A549 (cell line): ENCODE measurements at regions not wholly inside any gene's neighbourhood (a gene's known extent, or its start where the extent isn't known, plus 50 kb on each side); places are given as distances from the start of the nearest gene placed in this dataset.

ENCODE experiments used
- ATAC-seq, 2 experiments: fragments of 200-7000 bp in 1 of 2; fragments of >200 bp in 1 of 2; cut with Nextera tagmentation in 1 of 2; cut with Tn5 transposase in 1 of 2; 3 replicates each; pipeline versions ENCODE4 v1.8.0 to v1.9.1; 2018 to 2020; ENCODE audit warnings: mild to moderate bottlenecking in 1 of 2, moderate library complexity in 1 of 2
- CTCF ChIA-PET: fragments of 300-600 bp; sonication (Branson Sonifier 250); formaldehyde crosslinking; extraction: SDS; loops from one replicate; lab custom pipeline; 2021; ENCODE audit warnings: antibody characterized with exemption, inconsistent platforms; lab: Yijun Ruan, JAX
- POLR2A ChIA-PET: fragments of 350-600 bp; formaldehyde crosslinking; extraction: SDS; loops from one replicate; lab custom pipeline; 2021; ENCODE audit warnings: antibody characterized with exemption, inconsistent platforms; lab: Yijun Ruan, JAX
- DNase-seq, 2 experiments: peaks; one replicate each; pipeline versions ENCODE4 v3.0.0 to v3.0.0-alpha.2; 2011 to 2016; ENCODE audit warnings: low read depth in 1 of 2, low spot score in 1 of 2
- FAIRE-seq: peaks from 2 replicates; lab custom pipeline; 2011; peaks lifted over from hg19 to GRCh38; lab: Jason Lieb, UNC
- H3K27ac ChIP-seq, 2 experiments: fragments of >200 bp; sonication (Bioruptor Twin); formaldehyde crosslinking; 3 replicates each; pipeline ENCODE4 v1.5.1; 2016 to 2017
- H3K4me1 ChIP-seq: fragments of >200 bp; sonication (Bioruptor Twin); formaldehyde crosslinking; 3 replicates; pipeline ENCODE4 v1.6.1; 2016
- H3K4me2 ChIP-seq: fragments of >200 bp; sonication (Bioruptor Twin); formaldehyde crosslinking; 3 replicates; pipeline ENCODE4 v1.6.1; 2016
- H3K4me3 ChIP-seq: fragments of >200 bp; sonication (Bioruptor Twin); formaldehyde crosslinking; 3 replicates; pipeline ENCODE4 v1.5.1; 2016
- H3K9me3 ChIP-seq: fragments of >200 bp; sonication (Bioruptor Twin); formaldehyde crosslinking; 3 replicates; pipeline ENCODE4 v1.6.1; 2016
- CHD4 ChIP-seq: fragments of 200-600 bp; sonication (generic); IDR thresholded peaks from 2 replicates; pipeline ENCODE4 v1.6.1; 2016; ENCODE audit warnings: antibody characterized with exemption, mild to moderate bottlenecking, borderline replicate concordance
- CTCF ChIP-seq: fragments of >200 bp; sonication (Bioruptor Twin); formaldehyde crosslinking; IDR thresholded peaks from 3 replicates; pipeline ENCODE4 v1.5.1; 2016
- EHMT2 ChIP-seq: fragments of 200-600 bp; sonication (generic); IDR thresholded peaks from 2 replicates; pipeline ENCODE4 v1.6.1; 2016; ENCODE audit warnings: antibody characterized with exemption, low read depth, mild to moderate bottlenecking, moderate library complexity
- FOSL2 ChIP-seq, 2 experiments: fragments of 450-650 bp in 1 of 2; fragments of >200 bp in 1 of 2; sonication (Bioruptor Twin) in 1 of 2; formaldehyde crosslinking; IDR thresholded peaks; 2 replicates each; pipeline versions ENCODE4 v1.5.0 to v1.6.1; 2016 to 2020; ENCODE audit warnings: mild to moderate bottlenecking in 1 of 2, moderate library complexity in 1 of 2
- HDAC2 ChIP-seq: fragments of 200-600 bp; sonication (generic); IDR thresholded peaks from 2 replicates; pipeline ENCODE4 v1.6.1; 2016
- HEYL ChIP-seq: fragments of 250-450 bp; sonication (Bioruptor Pico); IDR thresholded peaks from 2 replicates; pipeline ENCODE4 v1.8.0; 2021; ENCODE audit warnings: mild to moderate bottlenecking, moderate library complexity
- JUNB ChIP-seq: fragments of >200 bp; sonication (Bioruptor Twin); formaldehyde crosslinking; IDR thresholded peaks from 2 replicates; pipeline ENCODE4 v1.6.1; 2016
- KDM1A ChIP-seq: fragments of 200-600 bp; sonication (generic); IDR thresholded peaks from 2 replicates; pipeline ENCODE4 v1.6.1; 2016; ENCODE audit warnings: low read depth, mild to moderate bottlenecking
- MAZ ChIP-seq: fragments of 150-350 bp; IDR thresholded peaks from 2 replicates; pipeline ENCODE4 v1.6.1; 2014; ENCODE audit warnings: antibody characterized with exemption, low read depth, low read length, borderline replicate concordance
- MYC ChIP-seq: IDR thresholded peaks from 2 replicates; pipeline ENCODE4 v1.6.1; 2012; ENCODE audit warnings: mild to moderate bottlenecking, inconsistent platforms, low read length, improper control_type of control experiment, borderline replicate concordance
- PHF8 ChIP-seq: fragments of 200-600 bp; sonication (generic); IDR thresholded peaks from 2 replicates; pipeline ENCODE4 v1.6.1; 2016; ENCODE audit warnings: low read depth, mild to moderate bottlenecking, antibody characterized with exemption, moderate library complexity, borderline replicate concordance
- RAD21 ChIP-seq, 2 experiments: fragments of >200 bp in 1 of 2; sonication (Bioruptor Twin) in 1 of 2; formaldehyde crosslinking in 1 of 2; IDR thresholded peaks in 1 of 2; conservative IDR thresholded peaks in 1 of 2; 2 replicates in 1 of 2; 3 replicates in 1 of 2; pipeline ENCODE4 v1.6.1; 2012 to 2018; ENCODE audit warnings: inconsistent platforms in 1 of 2
- REST ChIP-seq: fragments of 200-600 bp; sonication (generic); IDR thresholded peaks from 2 replicates; pipeline ENCODE4 v1.6.1; 2016; ENCODE audit warnings: antibody characterized with exemption, mild to moderate bottlenecking, moderate library complexity
- SREBF2 ChIP-seq: fragments of 450-650 bp; IDR thresholded peaks from 2 replicates; pipeline ENCODE4 v1.6.1; 2014; ENCODE audit warnings: mild to moderate bottlenecking, moderate library complexity
- TFCP2L1 ChIP-seq: fragments of 250-450 bp; sonication (Bioruptor Pico); IDR thresholded peaks from 2 replicates; pipeline ENCODE4 v1.5.0; 2021; ENCODE audit warnings: mild to moderate bottlenecking
- TP53 ChIP-seq: fragments of 250-450 bp; sonication (Bioruptor Pico); IDR thresholded peaks from 2 replicates; pipeline ENCODE4 v1.5.0; 2021; ENCODE audit warnings: mild to moderate bottlenecking, moderate library complexity
- ZC3H11A ChIP-seq: fragments of 450-650 bp; IDR thresholded peaks from 2 replicates; pipeline ENCODE4 v1.6.1; 2014; ENCODE audit warnings: antibody characterized with exemption, mild to moderate bottlenecking
- WGBS: methylation state at CpG from one replicate; pipeline ENCODE4 v1.1.6; 2017; ENCODE audit errors: missing lambda C conversion rate; 5-methylcytosine and 5-hydroxymethylcytosine counted together
- TF ChIP-seq, protein P1 (sequence below): IDR thresholded peaks from 2 replicates; pipeline ENCODE4 v1.6.1; 2012; ENCODE audit warnings: low read depth, borderline replicate concordance
- TF ChIP-seq, protein P2 (sequence below): fragments of 250-450 bp; sonication (Bioruptor Pico); IDR thresholded peaks from 2 replicates; pipeline ENCODE4 v1.5.0; 2021; ENCODE audit warnings: mild to moderate bottlenecking, moderate library complexity, borderline replicate concordance

GRCh38 chrX:15191830-15192229 lies 78.1 kb downstream of the ASB9 start:
- WGBS: 50% methylated on average over 1 of the region's 1 CpG
- Histone ChIP-seq H3K4me3 (no peak overlapping the region), H3K4me2 (no peak overlapping the region), H3K9me3 (no peaks in the 10 kb centered on the region), H3K4me1 (no peaks in the 10 kb centered on the region), H3K27ac (no peak overlapping the region)
- ChIA-PET POLR2A (no interaction called here), CTCF (no interaction called here)
- FAIRE-seq (peak; percentile 99), DNase-seq (no peak), ATAC-seq (no peak)
- TF ChIP-seq RAD21 (conservative IDR thresholded peaks at IDR 0.05 in 1 of 2, IDR thresholded peaks at IDR 0.05 in 1 of 2) (no peak), REST (no peak), EHMT2 (no peak), MYC (no peak), SREBF2 (no peak), TFCP2L1 (CRISPR knock-in tag) (no peak), MAZ (no peak), KDM1A (no peak), PHF8 (no peak), FOSL2 (IDR thresholded peaks at IDR 0.05) (no peak), FOSL2 (CRISPR knock-in tag; IDR thresholded peaks at IDR 0.05) (no peak), HDAC2 (no peak)
- TF ChIP-seq, protein P1, sequence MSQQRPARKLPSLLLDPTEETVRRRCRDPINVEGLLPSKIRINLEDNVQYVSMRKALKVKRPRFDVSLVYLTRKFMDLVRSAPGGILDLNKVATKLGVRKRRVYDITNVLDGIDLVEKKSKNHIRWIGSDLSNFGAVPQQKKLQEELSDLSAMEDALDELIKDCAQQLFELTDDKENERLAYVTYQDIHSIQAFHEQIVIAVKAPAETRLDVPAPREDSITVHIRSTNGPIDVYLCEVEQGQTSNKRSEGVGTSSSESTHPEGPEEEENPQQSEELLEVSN: no peak
- TF ChIP-seq, protein P2, sequence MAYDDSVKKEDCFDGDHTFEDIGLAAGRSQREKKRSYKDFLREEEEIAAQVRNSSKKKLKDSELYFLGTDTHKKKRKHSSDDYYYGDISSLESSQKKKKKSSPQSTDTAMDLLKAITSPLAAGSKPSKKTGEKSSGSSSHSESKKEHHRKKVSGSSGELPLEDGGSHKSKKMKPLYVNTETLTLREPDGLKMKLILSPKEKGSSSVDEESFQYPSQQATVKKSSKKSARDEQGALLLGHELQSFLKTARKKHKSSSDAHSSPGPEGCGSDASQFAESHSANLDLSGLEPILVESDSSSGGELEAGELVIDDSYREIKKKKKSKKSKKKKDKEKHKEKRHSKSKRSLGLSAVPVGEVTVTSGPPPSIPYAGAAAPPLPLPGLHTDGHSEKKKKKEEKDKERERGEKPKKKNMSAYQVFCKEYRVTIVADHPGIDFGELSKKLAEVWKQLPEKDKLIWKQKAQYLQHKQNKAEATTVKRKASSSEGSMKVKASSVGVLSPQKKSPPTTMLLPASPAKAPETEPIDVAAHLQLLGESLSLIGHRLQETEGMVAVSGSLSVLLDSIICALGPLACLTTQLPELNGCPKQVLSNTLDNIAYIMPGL (CRISPR knock-in tag): no peak

- WGBS: 80% methylated on average over 1 of the region's 1 CpG
- ATAC-seq: no peak
- ChIA-PET POLR2A (no interaction called here), CTCF (no interaction called here)
- Histone ChIP-seq H3K27ac (no peak overlapping the region), H3K9me3 (no peaks in the 10 kb centered on the region), H3K4me3 (no peak overlapping the region), H3K4me1 (no peaks in the 10 kb centered on the region), H3K4me2 (no peak overlapping the region)
- peak in 1 of 2 experiments; percentile 0 for DNase-seq
- no peak for FAIRE-seq
- TF ChIP-seq, protein P1: no peak
- TF ChIP-seq ZC3H11A: no peak
- TF ChIP-seq CHD4: no peak
- no peak for TF ChIP-seq JUNB
- no peak for TF ChIP-seq TP53
- TF ChIP-seq CTCF: no peak
- TF ChIP-seq PHF8: no peak
- TF ChIP-seq HEYL (CRISPR knock-in tag): no peak
- TF ChIP-seq, protein P2 (CRISPR knock-in tag): no peak
- TF ChIP-seq, all 56 proteins: peak for 0
Observed at GRCh38 chrX:15188039-15188438, 81.8 kb downstream of the ASB9 start.
